ENCODE measurements at regions not wholly inside any gene's neighbourhood (a gene's known extent, or its start where the extent isn't known, plus 50 kb on each side); places are given as distances from the start of the nearest gene placed in this dataset.
A peak's percentile ranks its signal among the peaks of the same experiment; 100 is the strongest.

- no peak for DNase-seq
Measured at GRCh38 chr2:236317938-236318396, 53.8 kb upstream of the ASB18 start.

- no peak for DNase-seq
Measured at GRCh38 chr2:236318401-236318800, 54.2 kb upstream of the ASB18 start.

- no peak for DNase-seq
Measured at GRCh38 chr2:236319036-236319435, 54.8 kb upstream of the ASB18 start.

GRCh38 chr2:236321415-236321814 is 57.2 kb upstream of the ASB18 start:
- DNase-seq: no peak

- DNase-seq: no peak
Measured at GRCh38 chr2:236333417-236334121, 69.4 kb upstream of the ASB18 start.

GRCh38 chr2:236334122-236334876 is 70.1 kb upstream of the ASB18 start:
- no peak for DNase-seq

GRCh38 chr2:236335696-236336574 is 71.7 kb upstream of the ASB18 start:
- DNase-seq: no peak

GRCh38 chr2:236336575-236337464 is 72.6 kb upstream of the ASB18 start:
- DNase-seq: no peak

GRCh38 chr2:236337465-236338325 is 73.5 kb upstream of the ASB18 start:
- DNase-seq: no peak

GRCh38 chr2:236338495-236339184 is 74.4 kb upstream of the ASB18 start:
- no peak for DNase-seq

GRCh38 chr2:236340251-236340650 is 76.0 kb upstream of the ASB18 start:
- no peak for DNase-seq

- no peak for DNase-seq
Measured at GRCh38 chr2:236341067-236341466, 76.9 kb upstream of the ASB18 start.

GRCh38 chr2:236341721-236342120 is 77.5 kb upstream of the ASB18 start:
- DNase-seq: no peak

GRCh38 chr2:236342507-236342906 is 78.3 kb upstream of the ASB18 start:
- DNase-seq: no peak

- DNase-seq: no peak
Measured at GRCh38 chr2:236342951-236343350, 78.7 kb upstream of the ASB18 start.

GRCh38 chr2:236343400-236344161 is 79.4 kb upstream of the ASB18 start:
- peak in 3 of 5 experiments; percentile 26 to 62 (median 27) for DNase-seq

GRCh38 chr2:236344446-236344845 is 80.2 kb upstream of the ASB18 start:
- no peak for DNase-seq

- DNase-seq: no peak
Measured at GRCh38 chr2:236345081-236345714, 81.0 kb upstream of the ASB18 start.

GRCh38 chr2:236346366-236346765 is 82.2 kb upstream of the ASB18 start:
- DNase-seq: no peak
